BE2C (cell line): ENCODE measurements at regions not wholly inside any gene's neighbourhood (a gene's known extent, or its start where the extent isn't known, plus 50 kb on each side); places are given as distances from the start of the nearest gene placed in this dataset.

Experiments used
- DNase-seq: peaks from one replicate; pipeline ENCODE4 v3.0.0-alpha.2; 2020
- H3K27me3 ChIP-seq: fragments of 250-450 bp; sonication (Bioruptor Pico); 2 replicates; pipeline ENCODE4 v1.5.1; 2020; ENCODE audit warnings: mild to moderate bottlenecking
- H3K36me3 ChIP-seq: fragments of 250-450 bp; sonication (Bioruptor Pico); 2 replicates; pipeline ENCODE4 v1.5.1; 2020; ENCODE audit warnings: mild to moderate bottlenecking
- H3K4me1 ChIP-seq: fragments of 250-450 bp; sonication (Bioruptor Pico); 2 replicates; pipeline ENCODE4 v1.5.1; 2020
- H3K4me3 ChIP-seq: 2 replicates; pipeline ENCODE4 v1.5.1; 2011; ENCODE audit warnings: low read depth, low read length
- H3K9me3 ChIP-seq: fragments of 250-450 bp; sonication (Bioruptor Pico); 2 replicates; pipeline ENCODE4 v1.5.1; 2020
- CTCF ChIP-seq: IDR thresholded peaks from 2 replicates; pipeline ENCODE4 v1.5.1; 2012; ENCODE audit warnings: mild to moderate bottlenecking, low read depth, low read length

- Histone ChIP-seq H3K4me3 (no peak overlapping the region), H3K27me3 (peaks cover 6% of the 10 kb centered on the region; the same call in 1 of the 2 replicates), H3K4me1 (no peaks in the 10 kb centered on the region), H3K9me3 (no peaks in the 10 kb centered on the region), H3K36me3 (no peaks in the 10 kb centered on the region)
- no peak for TF ChIP-seq CTCF
- DNase-seq = no peak
Measured at GRCh38 chr1:219444474-219444873, 168.4 kb downstream of the ZC3H11B start.

- DNase-seq = no peak
- Histone ChIP-seq H3K4me1 (no peaks in the 10 kb centered on the region), H3K4me3 (no peak overlapping the region), H3K27me3 (peaks cover 6% of the 10 kb centered on the region; the same call in 1 of the 2 replicates), H3K9me3 (no peaks in the 10 kb centered on the region), H3K36me3 (no peaks in the 10 kb centered on the region)
- no peak for TF ChIP-seq CTCF
Measured at GRCh38 chr1:219443763-219444162, 169.1 kb downstream of the ZC3H11B start.

GRCh38 chr1:219442611-219443061, 170.3 kb downstream of the ZC3H11B start:
- peaks cover 6% of the 10 kb centered on the region; the same call in 1 of the 2 replicates for H3K27me3 ChIP-seq
- H3K9me3 ChIP-seq = no peaks in the 10 kb centered on the region
- no peak overlapping the region for H3K4me3 ChIP-seq
- DNase-seq = no peak
- H3K36me3 ChIP-seq = no peaks in the 10 kb centered on the region
- H3K4me1 ChIP-seq = no peaks in the 10 kb centered on the region
- TF ChIP-seq CTCF = no peak

- H3K36me3 ChIP-seq = no peaks in the 10 kb centered on the region
- no peak for TF ChIP-seq CTCF
- peaks cover 6% of the 10 kb centered on the region; the same call in 1 of the 2 replicates for H3K27me3 ChIP-seq
- DNase-seq = no peak
- no peaks in the 10 kb centered on the region for H3K4me1 ChIP-seq
- no peaks in the 10 kb centered on the region for H3K9me3 ChIP-seq
- no peak overlapping the region for H3K4me3 ChIP-seq
Measured at GRCh38 chr1:219441884-219442283, 171.0 kb downstream of the ZC3H11B start.

GRCh38 chr1:219439376-219439775, 173.5 kb downstream of the ZC3H11B start:
- H3K27me3 ChIP-seq = peaks cover 6% of the 10 kb centered on the region; the same call in 1 of the 2 replicates
- no peak for DNase-seq
- TF ChIP-seq CTCF = no peak
- H3K36me3 ChIP-seq = no peaks in the 10 kb centered on the region
- no peaks in the 10 kb centered on the region for H3K9me3 ChIP-seq
- no peak overlapping the region for H3K4me3 ChIP-seq
- no peaks in the 10 kb centered on the region; the same call in 1 of the 2 replicates for H3K4me1 ChIP-seq

GRCh38 chr1:219438386-219438785, 174.5 kb downstream of the ZC3H11B start:
- H3K9me3 ChIP-seq = no peaks in the 10 kb centered on the region
- no peak for TF ChIP-seq CTCF
- no peaks in the 10 kb centered on the region; the same call in 1 of the 2 replicates for H3K4me1 ChIP-seq
- H3K4me3 ChIP-seq = no peak overlapping the region
- H3K27me3 ChIP-seq = peaks cover 6% of the 10 kb centered on the region; the same call in 1 of the 2 replicates
- no peaks in the 10 kb centered on the region for H3K36me3 ChIP-seq
- DNase-seq = no peak
